Retinal pigment epithelial cell (primary cell): ENCODE measurements at regions not wholly inside any gene's neighbourhood (a gene's known extent, or its start where the extent isn't known, plus 50 kb on each side); places are given as distances from the start of the nearest gene placed in this dataset.

Source experiments
- DNase-seq: peaks from one replicate; pipeline ENCODE4 v3.0.0-alpha.2; 2010; ENCODE audit warnings: low read depth
- H3K4me3 ChIP-seq: 2 replicates; pipeline ENCODE4 v1.5.1; 2011; ENCODE audit warnings: mild to moderate bottlenecking, low read length, control low read depth, moderate library complexity
- CTCF ChIP-seq: conservative IDR thresholded peaks from 2 replicates; pipeline ENCODE4 v1.5.1; 2011; ENCODE audit warnings: low read depth, low read length, control low read depth, inconsistent platforms

DNA sequence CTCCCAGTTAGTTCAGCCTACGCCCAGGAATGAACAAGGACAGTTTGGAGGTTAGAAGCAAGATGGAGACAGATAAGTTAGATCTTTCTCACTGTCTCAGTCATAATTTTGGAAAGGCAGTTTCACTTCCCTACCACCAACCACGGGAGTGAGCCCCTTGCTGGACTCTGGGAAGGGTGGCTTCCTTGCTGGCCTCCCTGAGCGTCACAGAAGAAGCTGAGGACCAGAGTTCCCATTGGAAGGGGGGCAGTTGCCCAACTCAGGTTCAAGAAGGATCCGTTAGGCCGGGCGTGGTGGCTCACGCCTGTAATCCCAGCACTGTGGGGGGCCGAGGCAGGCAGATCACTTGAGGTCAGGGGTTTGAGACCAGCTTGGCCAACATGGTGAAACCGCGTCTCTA lies 106.2 kb upstream of the MAX start:
- no peak for DNase-seq
- no peak for TF ChIP-seq CTCF
- no peak overlapping the region for H3K4me3 ChIP-seq

DNA sequence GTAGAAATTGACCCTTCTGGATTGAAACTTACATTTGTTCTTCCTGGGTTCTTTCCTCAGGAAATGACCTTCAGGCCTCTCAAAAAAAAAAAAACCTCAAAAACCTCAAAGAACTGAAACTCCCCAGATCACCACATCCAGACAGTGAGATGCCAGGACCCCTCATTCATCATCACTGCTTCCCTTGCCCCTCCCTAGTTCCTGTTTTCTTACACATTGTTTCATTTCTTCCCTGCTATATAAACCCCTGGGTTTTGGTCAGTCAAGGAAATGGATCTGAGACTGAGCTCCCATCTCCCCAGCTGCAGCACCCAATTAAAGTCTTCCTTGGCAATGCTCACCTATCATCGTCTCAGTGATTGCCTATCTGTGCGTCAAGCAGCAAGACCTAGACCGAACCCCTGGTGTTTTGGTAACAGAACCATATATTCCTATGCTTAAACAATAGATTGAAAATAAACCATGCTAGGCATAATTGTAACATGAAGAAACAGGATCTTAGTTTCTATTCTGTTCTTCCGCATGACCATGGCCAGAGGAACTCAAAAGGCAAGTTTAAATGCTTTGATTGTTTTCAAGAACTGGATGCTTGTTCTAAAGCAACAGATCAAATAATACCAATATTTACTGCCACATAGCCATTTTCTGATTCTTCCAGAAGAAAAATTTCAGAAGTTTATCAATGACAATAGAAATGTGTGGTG lies 108.0 kb upstream of the MAX start:
- no peak for DNase-seq
- no peak overlapping the region for H3K4me3 ChIP-seq
- TF ChIP-seq CTCF, result no peak

GRCh38 chr14:65210822-65211182 lies 108.5 kb upstream of the MAX start:
- no peak for DNase-seq
- no peak for TF ChIP-seq CTCF
- no peak overlapping the region for H3K4me3 ChIP-seq

GRCh38 chr14:65211341-65211987 lies 109.1 kb upstream of the MAX start:
- no peak for TF ChIP-seq CTCF
- no peak for DNase-seq
- no peak overlapping the region for H3K4me3 ChIP-seq

- no peak for TF ChIP-seq CTCF
- no peak for DNase-seq
- H3K4me3 ChIP-seq, result no peak overlapping the region
Observed at GRCh38 chr14:65213316-65213715, 111.0 kb upstream of the MAX start.

- no peak for TF ChIP-seq CTCF
- no peak overlapping the region for H3K4me3 ChIP-seq
- no peak for DNase-seq
Observed at GRCh38 chr14:65214741-65215140, 112.4 kb upstream of the MAX start.

- TF ChIP-seq CTCF, result no peak
- H3K4me3 ChIP-seq, result no peak overlapping the region
- no peak for DNase-seq
Observed at GRCh38 chr14:65219353-65219752, 117.0 kb upstream of the MAX start.
